NCI-H1105 treated with DMSO at 0.1 percent for 48 hours (cell line): ENCODE measurements at regions not wholly inside any gene's neighbourhood (a gene's known extent, or its start where the extent isn't known, plus 50 kb on each side); places are given as distances from the start of the nearest gene placed in this dataset.

Experiments
- DNase-seq: peaks from one replicate; lab custom pipeline; 2025; lab: John Stamatoyannopoulos, UW

GRCh38 chr9:134214386-134214765, 50.0 kb upstream of the RNU6ATAC start:
- DNase-seq, result no peak

GRCh38 chr9:134214766-134215419, 50.5 kb upstream of the RNU6ATAC start:
- DNase-seq, result no peak

- no peak for DNase-seq
Measured at GRCh38 chr9:134215420-134215698, 51.0 kb upstream of the RNU6ATAC start.

GRCh38 chr9:134215699-134216448, 51.5 kb upstream of the RNU6ATAC start:
- DNase-seq, result no peak

GRCh38 chr9:134216449-134216951, 52.1 kb upstream of the RNU6ATAC start:
- DNase-seq, result no peak

- DNase-seq, result no peak
Measured at GRCh38 chr9:134216961-134217360, 52.6 kb upstream of the RNU6ATAC start.

GRCh38 chr9:134217431-134218210, 53.3 kb upstream of the RNU6ATAC start:
- DNase-seq, result peak; percentile 5

GRCh38 chr9:134218230-134218629, 53.9 kb upstream of the RNU6ATAC start:
- DNase-seq, result no peak

GRCh38 chr9:134219646-134220060, 55.3 kb upstream of the RNU6ATAC start:
- no peak for DNase-seq

- no peak for DNase-seq
Measured at GRCh38 chr9:134220311-134220710, 55.9 kb upstream of the RNU6ATAC start.

- DNase-seq, result no peak
Measured at GRCh38 chr9:134221273-134222017, 57.1 kb upstream of the RNU6ATAC start.

GRCh38 chr9:134222018-134222573, 57.7 kb upstream of the RNU6ATAC start:
- DNase-seq, result no peak

GRCh38 chr9:134223091-134223490, 58.7 kb upstream of the RNU6ATAC start:
- no peak for DNase-seq

GRCh38 chr9:134223591-134224122, 59.3 kb upstream of the RNU6ATAC start:
- no peak for DNase-seq

- no peak for DNase-seq
Measured at GRCh38 chr9:134224127-134224526, 59.8 kb upstream of the RNU6ATAC start.

GRCh38 chr9:134224567-134225093, 60.3 kb upstream of the RNU6ATAC start:
- no peak for DNase-seq

GRCh38 chr9:134225186-134225585, 60.8 kb upstream of the RNU6ATAC start:
- no peak for DNase-seq

- no peak for DNase-seq
Measured at GRCh38 chr9:134225816-134226215, 61.5 kb upstream of the RNU6ATAC start.

- DNase-seq, result no peak
Measured at GRCh38 chr9:134226221-134226930, 62.0 kb upstream of the RNU6ATAC start.
